ENCODE measurements at regions not wholly inside any gene's neighbourhood (a gene's known extent, or its start where the extent isn't known, plus 50 kb on each side); places are given as distances from the start of the nearest gene placed in this dataset.

DNA sequence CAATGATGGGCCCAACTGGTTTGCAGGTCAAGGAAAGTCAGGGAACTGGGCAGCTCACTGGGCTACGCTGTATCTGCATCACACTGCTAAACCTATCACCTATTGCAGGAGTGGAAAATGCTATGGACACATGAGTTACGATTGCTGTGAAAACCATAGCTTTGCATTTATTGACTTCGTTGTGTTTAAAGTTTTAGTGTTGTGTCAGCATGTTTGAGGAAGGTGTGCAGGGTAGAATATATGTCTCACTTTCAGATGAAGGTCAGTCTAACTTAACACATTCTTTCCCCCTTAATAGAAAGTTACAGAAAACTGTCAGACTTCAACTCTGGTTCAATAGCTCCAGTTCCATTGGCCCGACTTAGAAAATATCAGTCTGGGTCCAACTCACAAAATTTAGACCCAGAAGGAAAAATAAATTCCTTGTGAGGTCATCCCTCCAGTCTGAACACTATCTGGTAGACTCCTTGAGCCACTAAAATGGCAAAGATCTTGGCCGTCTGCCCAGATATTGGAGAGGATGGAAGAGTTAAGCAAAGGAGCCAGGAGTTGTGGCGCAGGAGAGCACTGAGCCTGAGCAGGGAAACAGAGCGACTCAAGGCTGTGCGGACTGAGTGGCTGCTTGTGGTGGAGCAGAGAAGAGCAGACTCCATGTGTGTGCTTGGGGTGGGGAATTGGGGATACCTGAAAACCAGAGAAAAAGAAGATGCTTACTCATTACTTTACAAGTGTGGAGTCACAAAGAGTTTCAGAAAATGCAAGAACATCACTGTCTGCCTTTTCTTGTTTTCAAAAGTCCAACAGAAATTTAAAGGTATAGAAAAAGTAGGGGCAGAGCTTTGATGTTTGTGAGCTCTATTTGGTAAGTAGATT, 518.5 kb downstream of the FGF9 start:
- no peak overlapping the region for H3K4me3 Mint-ChIP-seq (ENCODE audit: unreplicated experiment)
- no peaks in the 10 kb centered on the region for H3K27me3 ChIP-seq (ENCODE audit: insufficient read depth, low read length)
- no peaks in the 10 kb centered on the region for H3K36me3 Mint-ChIP-seq (ENCODE audit: low read depth, unreplicated experiment)
- H3K79me2 ChIP-seq (ENCODE audit: insufficient read depth, low read length), result no peaks in the 10 kb centered on the region
- no peaks in the 10 kb centered on the region for H3K9me3 Mint-ChIP-seq (ENCODE audit: unreplicated experiment)
- no peak for FAIRE-seq
- no peak overlapping the region for H3K27ac Mint-ChIP-seq (ENCODE audit: unreplicated experiment)
- no peaks in the 10 kb centered on the region for H3K36me3 ChIP-seq (ENCODE audit: insufficient read depth, low read length)
- DNase-seq (ENCODE audit: low read depth), result no peak
- H3K4me1 ChIP-seq (ENCODE audit: insufficient read depth, low read length), result no peaks in the 10 kb centered on the region
- no peak overlapping the region for H3K4me2 ChIP-seq (ENCODE audit: low read length)
- peaks cover 6% of the 10 kb centered on the region for H3K9me3 ChIP-seq (ENCODE audit: insufficient read depth, low read depth, low read length)
- no peaks in the 10 kb centered on the region for H4K20me1 ChIP-seq (ENCODE audit: insufficient read depth, low read length)
- no peaks in the 10 kb centered on the region for H3K27me3 Mint-ChIP-seq (ENCODE audit: low read depth, unreplicated experiment)
- H3K4me1 Mint-ChIP-seq (ENCODE audit: low read depth, unreplicated experiment), result no peaks in the 10 kb centered on the region
- H3K4me3 ChIP-seq (ENCODE audit: insufficient read depth, low read depth, low read length), result no peak overlapping the region
- no peak overlapping the region for H3K27ac ChIP-seq (ENCODE audit: low read depth, low read length)
- H2AFZ ChIP-seq (ENCODE audit: low read depth, low read length), result no peak overlapping the region
- TF ChIP-seq, protein P1, sequence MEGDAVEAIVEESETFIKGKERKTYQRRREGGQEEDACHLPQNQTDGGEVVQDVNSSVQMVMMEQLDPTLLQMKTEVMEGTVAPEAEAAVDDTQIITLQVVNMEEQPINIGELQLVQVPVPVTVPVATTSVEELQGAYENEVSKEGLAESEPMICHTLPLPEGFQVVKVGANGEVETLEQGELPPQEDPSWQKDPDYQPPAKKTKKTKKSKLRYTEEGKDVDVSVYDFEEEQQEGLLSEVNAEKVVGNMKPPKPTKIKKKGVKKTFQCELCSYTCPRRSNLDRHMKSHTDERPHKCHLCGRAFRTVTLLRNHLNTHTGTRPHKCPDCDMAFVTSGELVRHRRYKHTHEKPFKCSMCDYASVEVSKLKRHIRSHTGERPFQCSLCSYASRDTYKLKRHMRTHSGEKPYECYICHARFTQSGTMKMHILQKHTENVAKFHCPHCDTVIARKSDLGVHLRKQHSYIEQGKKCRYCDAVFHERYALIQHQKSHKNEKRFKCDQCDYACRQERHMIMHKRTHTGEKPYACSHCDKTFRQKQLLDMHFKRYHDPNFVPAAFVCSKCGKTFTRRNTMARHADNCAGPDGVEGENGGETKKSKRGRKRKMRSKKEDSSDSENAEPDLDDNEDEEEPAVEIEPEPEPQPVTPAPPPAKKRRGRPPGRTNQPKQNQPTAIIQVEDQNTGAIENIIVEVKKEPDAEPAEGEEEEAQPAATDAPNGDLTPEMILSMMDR (IDR thresholded peaks at IDR 0.05; ENCODE audit: insufficient read depth, low read depth, low read length), result no peak
- no peak for TF ChIP-seq EZH2 (IDR thresholded peaks at IDR 0.05; ENCODE audit: insufficient read depth, low read length)
- no peak overlapping the region for H3K9ac ChIP-seq (ENCODE audit: low read length)

DNA sequence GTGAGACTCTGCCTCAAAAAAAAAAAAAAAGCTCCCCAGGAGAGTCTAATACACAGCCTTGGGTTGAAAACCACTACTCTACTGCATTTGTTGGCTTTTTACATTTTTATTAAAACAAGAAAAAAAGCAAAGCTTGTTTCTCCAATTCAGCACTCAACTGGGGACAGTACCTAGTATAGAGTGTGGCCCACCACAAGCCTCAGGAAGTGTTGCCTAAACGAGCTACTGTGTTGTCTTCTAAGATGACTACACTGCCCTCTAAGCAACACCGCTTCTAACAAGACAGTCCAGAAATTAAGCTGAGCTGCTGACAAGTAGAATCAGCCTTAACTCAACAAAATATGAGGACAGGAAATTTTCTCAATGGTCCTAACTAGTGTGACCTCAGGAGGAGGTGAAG, 522.2 kb downstream of the FGF9 start:
- DNase-seq (ENCODE audit: low read depth), result no peak
- Histone ChIP-seq H3K9ac (ENCODE audit: low read length) (no peak overlapping the region), H3K4me2 (ENCODE audit: low read length) (no peak overlapping the region), H3K27me3 (ENCODE audit: insufficient read depth, low read length) (no peaks in the 10 kb centered on the region), H3K9me3 (ENCODE audit: insufficient read depth, low read depth, low read length) (peaks cover 5% of the 10 kb centered on the region), H3K79me2 (ENCODE audit: insufficient read depth, low read length) (no peaks in the 10 kb centered on the region), H4K20me1 (ENCODE audit: insufficient read depth, low read length) (no peaks in the 10 kb centered on the region), H3K27ac (ENCODE audit: low read depth, low read length) (no peak overlapping the region), H3K4me3 (ENCODE audit: insufficient read depth, low read depth, low read length) (no peak overlapping the region), H2AFZ (ENCODE audit: low read depth, low read length) (no peak overlapping the region), H3K4me1 (ENCODE audit: insufficient read depth, low read length) (no peaks in the 10 kb centered on the region), H3K36me3 (ENCODE audit: insufficient read depth, low read length) (no peaks in the 10 kb centered on the region)
- Mint-ChIP-seq H3K4me1 (ENCODE audit: low read depth, unreplicated experiment) (no peaks in the 10 kb centered on the region), H3K27ac (ENCODE audit: unreplicated experiment) (no peak overlapping the region), H3K4me3 (ENCODE audit: unreplicated experiment) (no peak overlapping the region), H3K9me3 (ENCODE audit: unreplicated experiment) (no peaks in the 10 kb centered on the region), H3K27me3 (ENCODE audit: low read depth, unreplicated experiment) (no peaks in the 10 kb centered on the region), H3K36me3 (ENCODE audit: low read depth, unreplicated experiment) (no peaks in the 10 kb centered on the region)
- FAIRE-seq, result no peak
- no peak for TF ChIP-seq EZH2 (IDR thresholded peaks at IDR 0.05; ENCODE audit: insufficient read depth, low read length)
- TF ChIP-seq, protein P1 (IDR thresholded peaks at IDR 0.05; ENCODE audit: insufficient read depth, low read depth, low read length), result no peak
